GM21360 (cell line): ENCODE measurements at regions not wholly inside any gene's neighbourhood (a gene's known extent, or its start where the extent isn't known, plus 50 kb on each side); places are given as distances from the start of the nearest gene placed in this dataset.

Source experiments
- ATAC-seq: cut with Tn5 transposase; IDR thresholded peaks from one replicate; pipeline ENCODE4 v1.9.1; 2021; ENCODE audit warnings: mild to moderate bottlenecking, moderate library complexity; ENCODE audit not compliant: unreplicated experiment

DNA sequence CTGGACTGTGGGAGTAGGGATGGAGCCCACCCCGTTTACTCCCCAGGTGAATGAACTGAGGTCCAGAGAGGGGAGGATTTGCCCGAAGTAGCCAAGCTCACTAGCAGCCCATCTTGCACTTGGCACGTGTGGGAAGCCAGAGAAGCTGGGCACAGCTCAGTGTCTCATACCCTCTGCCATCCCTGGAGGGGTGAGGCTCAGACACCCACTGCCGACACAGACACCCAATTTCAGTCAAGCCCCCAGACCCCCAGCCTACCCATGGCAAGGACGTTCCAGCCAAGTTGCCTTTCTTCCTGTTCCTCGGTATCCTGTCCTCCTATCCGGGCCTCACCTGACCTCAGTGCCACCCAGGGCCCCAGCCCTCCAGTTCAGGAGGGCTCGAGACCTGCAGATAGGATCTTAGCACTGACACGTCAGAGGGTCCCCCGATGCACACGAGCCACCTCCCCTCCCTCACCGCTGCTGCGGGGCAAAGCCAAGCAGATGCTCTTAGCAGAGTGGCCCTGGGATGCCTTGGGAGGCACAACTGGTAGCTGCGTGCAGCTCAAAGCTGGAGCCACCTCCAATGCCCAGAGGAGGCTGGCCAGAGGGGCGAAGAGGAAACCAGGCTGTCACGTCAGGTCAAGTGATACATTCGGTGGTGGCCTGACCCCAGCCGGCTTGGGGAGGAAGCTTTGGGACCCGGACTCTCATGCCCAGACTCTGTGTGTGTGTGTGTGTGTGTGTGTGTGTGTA, 90.4 kb upstream of the TNRC6C start:
- no peak for ATAC-seq

DNA sequence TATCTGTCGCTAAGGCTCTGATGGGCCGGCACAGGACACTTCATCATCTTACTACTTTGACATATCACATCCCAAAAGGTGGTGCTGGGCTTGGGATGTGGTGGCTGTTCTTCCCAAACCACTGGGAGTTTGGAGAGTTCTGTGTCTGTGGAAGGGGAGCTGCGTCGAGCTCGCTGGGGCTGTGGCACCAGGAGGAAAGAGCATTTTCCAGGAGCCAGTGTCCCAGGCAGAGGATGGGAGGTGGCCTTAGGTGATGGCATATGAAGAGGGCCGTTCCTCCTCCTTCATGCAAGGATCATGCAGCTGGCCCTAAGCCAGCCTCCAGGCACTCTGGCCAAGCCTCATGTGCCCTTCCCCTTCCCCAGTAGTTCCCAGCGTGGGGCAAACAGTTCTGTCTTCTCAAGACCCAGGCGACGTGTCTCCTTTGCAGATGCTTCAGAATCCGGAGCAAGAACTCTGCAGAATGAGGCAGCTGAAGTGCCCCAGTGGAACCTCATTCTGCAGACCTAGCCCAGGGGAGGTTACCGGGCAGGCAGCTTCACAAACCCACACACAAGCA, 89.4 kb upstream of the TNRC6C start:
- ATAC-seq = no peak

DNA sequence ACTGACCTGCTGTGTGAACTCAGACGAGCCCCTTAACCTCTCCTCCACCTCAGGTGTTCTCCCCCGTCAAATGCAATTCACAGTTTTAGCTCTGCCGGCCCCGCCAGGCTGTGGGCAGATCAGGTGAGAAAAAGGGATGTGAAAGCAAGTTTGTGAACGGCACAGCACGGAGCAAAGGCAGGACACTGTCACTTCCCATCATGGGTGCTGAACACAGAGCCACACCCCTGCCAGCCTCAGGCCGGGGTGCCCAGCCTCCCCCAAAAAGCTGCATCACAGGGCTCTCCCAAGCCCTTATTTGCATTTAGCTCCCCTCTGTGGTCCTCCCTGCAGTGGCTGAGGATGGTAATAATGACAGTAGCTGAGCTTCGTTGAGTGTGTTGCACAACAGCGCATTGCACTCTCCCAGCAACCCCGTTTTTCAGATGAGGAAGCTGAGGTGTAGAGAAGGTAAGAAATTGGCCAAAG, 88.8 kb upstream of the TNRC6C start:
- peak; percentile 73 for ATAC-seq

DNA sequence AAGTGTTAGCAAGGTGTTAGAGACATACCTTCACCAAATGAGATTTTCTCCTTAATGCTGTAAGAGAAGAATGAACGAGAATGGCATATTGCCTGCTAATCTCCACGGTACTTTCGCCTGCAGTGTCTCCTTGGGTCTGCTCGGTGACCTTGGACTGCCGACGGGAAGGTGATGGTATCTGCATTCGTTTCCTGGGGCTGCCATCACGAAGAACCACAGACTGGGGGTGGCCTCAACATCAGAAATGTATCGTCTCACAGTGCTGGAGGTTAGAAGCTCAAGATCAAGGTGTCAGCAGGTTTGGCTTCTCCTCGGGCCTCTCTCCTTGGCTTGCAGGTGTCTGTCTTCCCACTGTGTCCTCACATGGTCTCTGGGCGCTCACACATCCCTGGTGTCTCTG, 86.3 kb upstream of the TNRC6C start:
- ATAC-seq = no peak

DNA sequence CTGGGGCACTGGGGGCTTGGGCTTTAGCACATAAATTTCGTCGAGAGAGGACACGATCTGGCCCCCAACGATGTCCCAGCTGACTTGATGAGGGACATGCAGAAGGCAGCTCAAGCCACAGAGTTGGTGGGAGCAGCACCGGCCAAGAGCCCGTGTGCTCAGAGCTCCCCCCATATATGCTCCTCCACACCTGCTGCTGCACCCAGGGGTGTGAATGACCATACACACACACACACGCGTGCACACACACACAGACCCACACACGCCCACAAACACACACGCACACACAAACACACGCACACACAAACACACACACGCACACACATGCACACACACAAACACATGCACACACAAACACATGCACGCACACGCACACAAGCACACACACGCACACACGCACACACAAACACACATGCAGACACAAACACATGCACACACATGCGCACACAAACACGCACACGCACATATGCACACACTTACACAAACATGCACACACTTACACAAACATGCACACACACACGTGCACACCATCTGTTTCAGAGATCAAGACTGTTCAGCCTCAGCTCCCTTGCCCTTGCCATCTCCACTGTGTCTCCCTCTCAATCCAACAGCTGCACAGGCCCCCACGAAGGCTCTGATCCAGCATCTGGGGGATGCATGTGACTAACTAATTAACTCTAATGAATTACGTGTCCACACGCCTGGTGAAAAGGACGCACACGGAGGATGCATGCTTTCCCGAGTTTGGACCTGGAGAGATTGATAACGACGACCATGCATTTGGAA, 85.6 kb upstream of the TNRC6C start:
- no peak for ATAC-seq

DNA sequence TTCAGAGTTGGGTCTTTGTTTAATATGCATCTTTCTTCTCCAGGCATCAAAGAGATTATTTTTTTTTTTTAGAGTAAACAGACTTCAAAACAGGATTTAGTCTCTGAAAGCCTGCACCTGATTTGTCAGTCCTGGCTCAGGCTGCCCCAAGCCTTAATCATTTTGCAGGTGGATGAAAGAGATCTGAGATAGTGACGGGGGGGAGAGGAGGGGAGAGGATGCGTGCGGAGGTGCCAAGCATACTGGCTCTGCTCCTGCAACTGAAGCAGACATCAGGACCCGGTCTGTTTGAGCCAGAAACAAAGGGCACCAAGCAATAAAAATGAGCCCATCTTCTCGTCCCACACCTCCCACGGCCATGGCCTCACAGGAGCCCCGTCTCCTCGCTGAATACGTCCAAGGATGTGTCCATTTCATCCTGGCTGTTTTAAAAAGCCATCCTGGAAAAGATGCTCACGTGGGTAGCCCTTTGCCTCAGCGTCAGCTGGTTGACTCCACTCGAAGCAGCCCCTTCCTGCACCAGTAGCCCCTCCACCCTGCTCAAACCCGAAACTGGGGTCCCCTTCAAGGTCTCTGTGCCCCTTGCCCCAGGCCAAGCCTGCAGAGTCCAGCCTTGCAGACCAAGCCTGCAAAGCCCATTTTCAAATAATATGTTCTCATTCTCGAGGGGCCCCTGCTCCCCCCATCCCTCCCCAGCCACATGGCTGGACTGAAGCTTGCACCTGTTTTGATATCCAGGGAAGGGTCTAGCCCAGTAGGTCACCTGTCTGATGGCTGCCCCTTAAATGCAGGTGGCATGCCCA, 84.8 kb upstream of the TNRC6C start:
- ATAC-seq = no peak

DNA sequence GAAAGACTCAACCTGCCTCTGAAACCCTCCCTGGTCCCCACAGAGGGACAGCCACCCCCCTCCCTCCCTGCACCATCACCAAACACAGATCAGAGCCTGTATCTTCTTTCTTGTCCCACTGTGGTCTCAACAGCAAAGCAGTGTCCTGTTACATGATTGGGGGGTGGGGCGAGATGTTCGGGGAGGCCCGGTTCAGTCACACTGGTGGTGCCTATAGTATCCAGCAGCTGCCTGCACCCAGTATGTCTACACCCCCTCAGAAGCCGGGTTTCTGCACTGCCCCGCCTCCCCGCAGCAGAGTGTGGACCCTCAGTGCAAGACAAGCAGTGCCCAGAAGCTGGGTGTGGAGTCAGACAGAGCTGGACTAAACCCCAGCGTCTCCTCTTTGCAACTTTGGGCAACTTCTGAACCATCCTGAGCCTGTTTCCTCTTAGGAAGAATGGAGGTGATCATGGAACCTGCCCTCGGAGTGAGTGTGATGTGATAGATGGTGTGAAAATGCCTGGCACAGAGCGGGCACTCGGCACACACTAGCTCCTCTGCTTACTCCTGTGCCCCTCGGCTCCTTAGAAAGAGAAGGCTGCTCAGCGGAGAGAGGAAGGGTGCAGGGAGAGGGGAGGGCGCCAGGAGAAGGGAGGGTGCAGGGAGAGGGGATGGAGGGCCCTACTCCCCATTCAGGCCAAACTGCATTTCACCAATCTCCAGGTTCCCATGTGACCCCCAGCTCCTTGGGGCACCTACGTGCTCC, 84.0 kb upstream of the TNRC6C start:
- no peak for ATAC-seq

DNA sequence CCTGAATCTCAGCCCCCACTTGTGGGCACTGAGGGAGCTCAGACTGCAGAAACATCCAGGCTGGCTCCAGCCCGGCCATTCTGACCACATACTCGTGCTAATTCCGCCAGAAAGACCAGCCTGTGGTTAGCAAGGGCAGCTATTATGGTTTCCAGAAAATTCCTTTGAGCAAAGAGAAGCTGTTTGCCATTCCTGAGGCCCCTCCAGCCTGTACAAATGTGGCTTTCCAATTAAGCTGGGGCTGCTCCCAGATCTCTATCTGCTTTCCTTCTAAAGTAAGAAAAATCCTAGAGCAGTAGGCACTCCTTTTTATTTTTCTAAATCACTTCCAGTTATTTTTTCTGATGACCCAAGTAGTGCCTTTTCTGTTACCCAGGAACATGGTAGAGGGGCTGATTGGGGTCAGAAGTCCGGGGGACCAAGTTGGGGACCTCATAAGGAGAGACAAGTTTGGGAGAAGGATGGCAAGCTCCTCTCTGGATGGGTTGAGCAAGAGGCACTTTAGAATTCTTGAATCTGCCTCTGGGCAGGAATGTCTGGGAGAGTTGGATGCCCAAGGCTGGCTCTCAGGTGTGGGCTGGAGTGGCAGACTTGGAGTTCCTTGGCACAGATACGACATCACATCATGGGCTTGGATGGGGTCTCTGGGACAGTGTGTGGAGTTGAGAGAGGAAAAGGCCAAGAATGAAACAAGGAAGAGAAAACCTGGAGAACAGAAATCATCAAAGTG, 83.3 kb upstream of the TNRC6C start:
- ATAC-seq = no peak

DNA sequence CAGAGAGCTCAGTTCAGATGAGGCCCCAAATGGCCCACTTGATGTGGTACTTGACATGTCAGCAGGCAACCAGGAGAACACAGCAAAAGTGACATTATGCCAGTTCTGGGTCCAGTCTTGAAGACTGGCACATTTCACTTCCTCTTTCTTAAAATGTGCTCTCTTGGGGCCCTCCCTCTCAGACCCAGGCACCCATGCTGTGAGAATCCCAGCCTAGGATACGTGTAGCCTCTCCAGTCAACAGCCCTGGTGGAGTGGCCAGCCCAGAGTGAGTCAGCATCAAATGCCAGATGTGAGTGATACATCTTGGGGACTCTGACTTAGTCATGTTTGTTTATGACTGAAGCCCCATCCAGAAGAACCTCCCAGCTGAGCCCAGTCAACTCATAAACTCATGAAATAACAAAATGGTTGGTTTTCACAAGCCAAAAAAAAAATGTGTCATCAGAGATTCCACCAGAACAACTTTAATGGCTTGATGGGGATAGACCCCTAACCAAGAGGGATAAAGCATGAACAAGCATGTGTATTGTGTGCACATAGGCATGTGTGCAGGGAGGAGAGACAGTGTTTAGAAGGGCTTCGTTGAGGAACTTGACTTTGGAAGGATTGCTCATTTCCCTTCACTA, 82.5 kb upstream of the TNRC6C start:
- no peak for ATAC-seq

DNA sequence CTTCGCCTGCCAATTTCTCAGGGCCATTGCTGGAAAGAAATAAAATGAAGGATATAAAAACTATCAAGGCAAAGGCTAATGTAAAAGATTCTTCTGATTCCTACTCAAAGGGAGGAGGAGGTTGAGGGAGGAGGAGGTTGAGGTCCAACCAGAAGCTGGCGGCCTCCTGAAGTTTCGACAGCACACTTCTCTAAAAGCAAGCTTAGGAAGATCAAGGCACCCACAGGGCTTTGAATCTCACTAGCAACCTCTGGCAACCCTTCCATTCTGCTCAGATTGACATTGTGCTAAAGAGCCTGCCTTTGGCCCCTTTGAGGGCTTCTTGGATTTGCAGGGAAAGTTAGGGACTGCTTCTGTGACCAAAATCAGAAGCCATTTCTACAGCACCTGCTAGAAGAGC, 81.5 kb upstream of the TNRC6C start:
- no peak for ATAC-seq

DNA sequence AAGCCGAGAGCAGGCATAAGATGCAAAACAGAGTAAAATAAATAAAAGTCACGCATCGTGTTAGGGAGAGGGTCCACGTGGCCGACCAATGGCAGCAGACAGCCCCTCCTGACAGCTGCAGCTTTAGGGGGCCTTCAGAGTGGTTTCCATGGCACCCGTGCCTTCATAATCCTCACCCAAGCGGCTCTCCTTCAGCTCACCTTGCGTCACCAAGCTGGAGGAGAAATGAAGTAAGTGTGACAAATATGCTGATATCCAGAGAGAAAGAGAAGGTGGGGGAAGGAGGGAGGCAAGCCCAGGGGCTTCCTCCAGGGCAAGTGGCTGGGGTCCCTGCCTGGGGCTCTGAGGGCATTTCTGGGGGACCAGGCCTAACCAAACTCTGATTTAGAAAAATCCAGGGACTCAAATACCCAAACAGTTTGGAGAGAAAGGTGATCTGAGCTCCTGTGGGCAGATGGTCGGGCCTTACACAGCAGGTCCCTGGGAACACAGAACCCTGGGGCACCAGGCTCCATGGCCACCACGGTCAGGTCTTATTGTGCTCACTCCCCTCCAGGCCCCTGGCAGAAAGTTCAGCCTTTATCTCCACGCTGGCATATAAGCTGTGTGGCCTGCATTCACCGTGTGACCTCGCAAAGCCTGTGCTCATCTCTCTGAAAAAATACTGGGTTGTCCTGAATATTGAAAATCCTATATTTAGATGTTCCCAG, 80.7 kb upstream of the TNRC6C start:
- no peak for ATAC-seq

DNA sequence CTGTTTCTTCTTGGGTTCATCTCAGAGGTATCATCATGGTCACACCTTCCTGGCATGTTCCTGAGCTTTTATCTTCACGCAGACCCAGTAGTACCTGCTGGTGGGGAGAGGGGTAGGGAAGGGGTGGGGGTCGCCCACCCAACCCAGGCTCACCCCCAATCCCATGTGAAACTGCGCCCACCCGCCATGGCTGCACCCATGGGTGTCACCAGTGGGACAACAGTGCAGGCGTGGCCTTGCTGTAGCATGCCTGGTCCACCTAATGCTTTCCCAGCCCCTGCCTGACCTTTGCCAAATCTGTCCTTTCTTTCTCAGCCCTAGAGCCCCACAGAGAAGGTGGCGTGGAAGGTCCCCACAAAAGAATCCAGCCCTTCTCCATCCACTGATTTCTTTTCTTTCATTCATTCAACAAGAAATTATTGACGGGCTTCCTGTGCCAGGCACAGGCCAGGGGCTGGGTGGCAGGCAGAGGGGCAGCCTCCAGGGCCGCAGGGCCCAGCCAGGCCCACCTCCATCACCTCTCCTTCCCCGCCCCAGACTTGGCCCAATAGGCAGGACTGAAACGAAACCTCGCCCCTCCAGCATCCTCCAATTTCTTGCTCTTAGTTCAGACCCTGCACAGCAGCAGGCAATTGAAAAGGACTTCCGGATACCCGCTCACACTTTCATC, 79.1 kb upstream of the TNRC6C start:
- ATAC-seq = no peak

DNA sequence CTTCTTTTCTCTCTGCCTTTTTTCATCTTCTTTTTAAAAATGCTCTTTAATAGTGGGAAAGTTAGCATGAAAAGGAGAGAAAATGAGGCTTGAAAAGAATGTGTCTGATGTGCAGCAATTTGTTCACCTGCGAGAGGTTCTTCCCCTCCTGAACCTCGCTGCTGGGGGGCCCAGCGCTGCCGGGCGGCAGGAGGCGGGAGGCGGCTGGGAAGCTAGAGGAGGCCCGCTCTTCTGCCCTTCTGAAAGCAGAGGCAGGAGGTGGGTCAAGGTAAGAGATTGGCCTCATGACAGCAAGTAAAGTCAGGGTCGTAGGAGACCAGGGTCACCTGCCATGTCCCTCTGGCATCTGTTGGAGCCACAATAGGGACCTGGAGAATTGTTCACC, 78.6 kb upstream of the TNRC6C start:
- ATAC-seq = no peak

DNA sequence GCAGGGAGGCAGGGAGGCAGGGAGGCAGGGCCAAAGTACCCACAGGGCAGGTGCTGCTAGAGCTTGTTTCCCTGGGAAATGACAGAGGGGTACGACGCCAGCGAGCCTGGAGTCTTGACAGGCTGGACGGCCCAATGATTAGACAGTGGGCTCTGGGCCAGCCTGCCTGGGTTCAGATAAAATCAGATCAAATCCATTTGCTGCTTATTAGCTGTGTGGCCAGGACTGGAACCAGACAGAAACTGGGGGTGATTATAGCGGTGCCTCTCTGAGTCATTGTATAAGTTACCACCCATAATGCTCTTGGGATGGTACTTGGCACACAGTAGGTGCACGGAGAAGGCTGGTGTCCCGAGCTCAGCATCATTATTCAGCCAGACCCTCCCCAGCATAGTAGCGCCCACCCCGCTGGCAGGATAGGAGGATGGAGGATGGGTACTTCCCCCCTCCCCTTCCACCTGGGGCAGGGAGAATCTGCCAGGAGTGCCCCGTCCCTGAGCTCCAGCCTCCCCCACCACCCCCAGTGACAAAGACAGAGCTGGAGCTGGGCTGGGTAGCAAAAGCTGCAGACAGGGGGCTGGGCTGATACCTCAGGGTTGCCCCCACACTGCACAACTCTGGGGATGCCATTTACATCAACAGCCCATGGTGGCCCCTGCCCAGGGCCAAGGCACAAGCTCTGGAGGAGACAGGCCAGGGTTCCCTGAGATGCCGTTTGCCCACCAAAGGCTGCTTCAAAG, 77.6 kb upstream of the TNRC6C start:
- ATAC-seq = no peak

DNA sequence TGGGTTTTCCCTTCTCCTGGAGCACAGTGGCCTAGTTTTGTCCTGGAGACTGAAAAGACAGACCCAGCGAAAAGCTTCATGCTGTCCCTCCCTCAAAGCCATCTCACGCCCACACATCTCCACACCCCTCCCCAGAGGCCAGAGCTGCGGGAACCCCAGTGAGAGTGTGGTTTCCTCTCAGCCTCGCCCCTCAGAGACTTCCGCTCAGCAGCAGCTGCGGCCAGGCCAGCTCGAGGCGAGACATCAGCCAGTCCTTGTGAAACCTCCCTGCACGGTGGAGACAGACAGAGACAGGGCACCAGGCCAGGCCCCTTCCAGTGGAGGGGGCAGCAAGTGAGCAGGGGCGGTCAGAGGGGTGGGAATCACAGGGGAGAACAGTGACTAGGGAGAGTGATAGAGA, 77.0 kb upstream of the TNRC6C start:
- no peak for ATAC-seq

DNA sequence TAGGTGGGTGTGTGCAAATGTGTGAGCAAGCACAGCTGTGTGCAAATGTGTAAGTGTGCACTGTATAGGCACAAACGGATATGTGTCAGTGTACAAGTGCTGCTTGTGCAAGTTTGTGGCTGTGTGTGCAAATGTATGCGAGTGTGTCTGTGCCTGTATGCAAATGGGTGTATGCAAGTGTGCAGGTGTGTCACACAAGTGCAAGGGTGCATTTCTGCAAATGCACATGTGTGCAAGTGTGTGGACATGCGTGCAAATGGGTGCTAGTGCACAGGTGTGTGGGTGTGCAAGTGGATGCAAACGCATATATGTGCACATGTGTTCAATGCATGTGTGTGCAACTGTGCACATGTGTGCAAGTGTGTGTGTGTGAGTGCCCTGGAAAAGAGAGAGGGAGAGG, 76.5 kb upstream of the TNRC6C start:
- ATAC-seq = no peak

DNA sequence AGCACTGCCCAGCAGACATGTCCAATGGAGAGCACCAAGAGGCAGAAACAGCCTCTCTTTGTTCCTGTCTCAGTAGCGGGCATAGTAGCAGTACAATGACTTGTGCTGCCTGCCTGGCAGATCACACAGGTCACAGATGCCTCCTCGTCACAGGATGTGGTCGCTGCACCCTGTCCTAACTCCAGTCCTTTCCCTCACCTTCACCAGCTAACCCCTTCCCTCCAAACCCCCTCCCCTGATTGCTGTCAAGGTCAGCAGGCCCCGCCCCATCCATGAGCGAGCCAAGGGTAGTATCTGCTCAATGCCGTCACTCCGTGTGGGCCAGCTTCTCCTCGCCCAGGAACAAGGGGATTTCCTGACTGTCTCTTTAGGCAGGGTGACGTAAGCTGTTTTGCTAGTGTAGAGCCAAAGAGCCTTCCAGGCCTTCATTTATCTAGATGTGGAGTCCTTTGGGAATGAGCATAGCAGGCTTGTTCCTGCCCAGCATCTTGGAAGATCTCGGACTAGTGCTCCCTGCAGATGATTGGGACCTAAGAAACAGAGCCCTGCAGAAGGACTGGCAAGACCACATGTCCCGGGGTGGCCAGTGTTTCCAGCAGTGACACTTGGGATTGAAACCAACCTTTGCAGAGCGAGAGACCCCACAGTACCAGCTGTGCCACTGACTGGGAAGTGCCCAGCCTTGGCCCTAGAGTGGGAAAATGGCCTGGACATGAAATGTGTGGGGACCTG, 75.9 kb upstream of the TNRC6C start:
- ATAC-seq = no peak
